Effector memory CD8-positive, alpha-beta T cell (primary cell): ENCODE measurements at regions not wholly inside any gene's neighbourhood (a gene's known extent, or its start where the extent isn't known, plus 50 kb on each side); places are given as distances from the start of the nearest gene placed in this dataset.

Source experiments
- ATAC-seq: fragments of 150-1000 bp; cut with Tn5 transposase; replicated peaks from 2 replicates; pipeline ENCODE4 v1.10.0; 2021; ENCODE audit warnings: mild to moderate bottlenecking, moderate library complexity
- DNase-seq, 3 experiments: peaks; one replicate each; pipeline ENCODE4 v3.0.0; 2021
- H3K27ac Mint-ChIP-seq, 2 donors: one replicate each; pipeline ENCODE4 v1.8.0; 2022; ENCODE audit warnings: mild to moderate bottlenecking in 2 of 2, mixed read lengths in 2 of 2, moderate library complexity in 2 of 2
- H3K27me3 Mint-ChIP-seq, 2 donors: one replicate each; pipeline ENCODE4 v1.8.0; 2022; ENCODE audit warnings: mixed read lengths in 2 of 2
- H3K36me3 Mint-ChIP-seq: one replicate; pipeline ENCODE4 v1.8.0; 2022; ENCODE audit warnings: mild to moderate bottlenecking, moderate library complexity, mixed read lengths; ENCODE audit not compliant: insufficient read depth
- H3K4me1 Mint-ChIP-seq, 2 donors: one replicate each; pipeline ENCODE4 v1.8.0; 2022; ENCODE audit warnings: low read depth in 2 of 2, mixed read lengths in 2 of 2
- H3K4me3 Mint-ChIP-seq, 2 donors: one replicate each; pipeline ENCODE4 v1.8.0; 2022; ENCODE audit warnings: mild to moderate bottlenecking in 2 of 2, mixed read lengths in 2 of 2, moderate library complexity in 2 of 2
- H3K9me3 Mint-ChIP-seq, 2 donors: one replicate each; pipeline ENCODE4 v1.8.0; 2022; ENCODE audit warnings: mixed read lengths in 2 of 2

GRCh38 chr10:42112331-42113157 is 525.8 kb downstream of the ZNF33B start:
- Mint-ChIP-seq H3K4me1 (no peaks in the 10 kb centered on the region), H3K27ac (no peak overlapping the region), H3K27me3 (no peaks in the 10 kb centered on the region), H3K36me3 (no peaks in the 10 kb centered on the region), H3K9me3 (peaks cover 0 to 6% of the 10 kb centered on the region in 2 donors), H3K4me3 (no peak overlapping the region)
- ATAC-seq (no peak), DNase-seq (no peak)

DNA sequence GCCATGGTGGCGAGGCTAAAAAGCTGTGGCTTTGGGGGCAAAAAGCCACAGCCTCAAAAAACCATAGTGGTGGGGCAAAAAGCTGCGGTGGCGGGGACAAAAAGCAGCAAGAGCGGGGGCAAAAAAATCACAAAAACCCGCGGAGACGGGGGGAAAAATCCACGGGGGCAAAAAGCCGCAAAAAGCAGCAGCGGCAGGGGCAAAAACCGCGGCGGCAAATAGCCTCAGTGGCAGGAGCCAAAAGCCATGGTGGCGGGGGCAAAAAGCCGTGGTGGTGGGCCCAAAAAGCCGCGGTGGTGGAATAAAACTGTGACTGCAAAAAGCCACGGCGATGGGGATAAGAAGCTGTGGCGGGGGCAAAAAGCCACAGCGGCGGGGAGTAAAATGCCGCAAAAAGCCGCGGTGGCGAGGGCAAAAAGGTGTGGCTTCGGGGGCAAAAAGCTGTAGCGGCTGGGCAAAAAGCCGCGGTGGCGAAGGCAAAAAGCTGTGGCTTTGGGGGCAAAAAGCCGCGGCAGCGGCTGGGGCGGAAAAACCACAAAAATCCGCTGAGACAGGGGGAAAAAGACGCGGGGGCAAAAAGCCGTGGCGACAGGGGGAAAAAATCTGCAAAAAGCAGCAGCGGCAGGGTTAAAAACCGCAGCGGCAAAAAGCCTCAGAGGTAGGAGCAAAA is 526.6 kb downstream of the ZNF33B start:
- H3K27me3 Mint-ChIP-seq, result no peaks in the 10 kb centered on the region
- DNase-seq (no peak), ATAC-seq (no peak)
- no peak overlapping the region for H3K4me3 Mint-ChIP-seq
- no peak overlapping the region for H3K27ac Mint-ChIP-seq
- H3K4me1 Mint-ChIP-seq, result no peaks in the 10 kb centered on the region
- no peaks in the 10 kb centered on the region for H3K36me3 Mint-ChIP-seq
- H3K9me3 Mint-ChIP-seq, result peaks cover 0 to 3% of the 10 kb centered on the region in 2 donors

DNA sequence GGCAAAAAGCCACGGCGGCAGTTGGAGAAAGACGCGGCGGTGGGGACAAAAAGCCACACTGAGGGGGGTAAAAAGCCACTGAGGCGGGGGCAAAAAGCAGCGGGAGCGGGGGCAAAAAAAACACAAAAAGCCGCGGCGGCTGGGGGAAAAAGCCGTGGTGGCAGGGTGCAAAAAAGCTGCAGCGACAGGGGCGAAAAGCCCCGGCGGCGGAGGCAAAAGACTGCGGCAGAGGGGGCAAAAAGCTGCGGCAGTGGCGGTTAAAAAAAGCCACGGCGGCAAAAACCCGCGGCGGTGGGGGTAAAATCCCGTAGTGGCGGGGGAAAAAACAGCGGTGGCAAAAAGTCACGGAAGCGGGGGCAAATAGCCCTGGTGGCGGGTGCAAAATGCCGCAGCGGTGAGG is 527.3 kb downstream of the ZNF33B start:
- DNase-seq (no peak), ATAC-seq (no peak)
- Mint-ChIP-seq H3K4me1 (no peaks in the 10 kb centered on the region), H3K9me3 (peaks cover 0 to 3% of the 10 kb centered on the region in 2 donors), H3K27me3 (no peaks in the 10 kb centered on the region), H3K4me3 (no peak overlapping the region), H3K36me3 (no peaks in the 10 kb centered on the region), H3K27ac (no peak overlapping the region)
